Colonic mucosa (tissue), 4 donors: ENCODE measurements at regions not wholly inside any gene's neighbourhood (a gene's known extent, or its start where the extent isn't known, plus 50 kb on each side); places are given as distances from the start of the nearest gene placed in this dataset.

Experiments
- DNase-seq: peaks from one replicate; pipeline ENCODE4 v3.0.0-alpha.2; 2020
- H3K27ac ChIP-seq: fragments of 200-600 bp; one replicate; pipeline ENCODE4 v1.8.0; 2021
- H3K27me3 ChIP-seq: fragments of 200-600 bp; one replicate; pipeline ENCODE4 v1.8.0; 2021
- H3K36me3 ChIP-seq: fragments of 200-600 bp; one replicate; pipeline ENCODE4 v1.8.0; 2021
- H3K4me1 ChIP-seq: fragments of 200-600 bp; one replicate; pipeline ENCODE4 v1.8.0; 2021; ENCODE audit warnings: mild to moderate bottlenecking
- H3K4me3 ChIP-seq: fragments of 200-600 bp; one replicate; pipeline ENCODE4 v1.8.0; 2021
- H3K9ac ChIP-seq, 2 donors: one replicate each; pipeline ENCODE4 v1.7.0; 2013; ENCODE audit warnings: control low read depth in 2 of 2, low read depth in 2 of 2, low read length in 2 of 2
- H3K9me3 ChIP-seq: fragments of 200-600 bp; one replicate; pipeline ENCODE4 v1.8.0; 2021
- CTCF ChIP-seq: fragments of 200-600 bp; IDR thresholded peaks from one replicate; pipeline ENCODE4 v1.8.0; 2022; ENCODE audit warnings: antibody characterized with exemption, mild to moderate bottlenecking
- intact Hi-C: fragments of 100-400 bp; cut with DNase I; formaldehyde crosslinking; loops from one replicate; pipeline ENCODE4 v1.14.1; 2022
- donor health status: healthy.
- donor health status: DM: no; HTN: no; CAD: no.
- donor health status: DM: no; HTN: no; CAD: no.

- Histone ChIP-seq H3K27ac (no peak overlapping the region), H3K9me3 (no peaks in the 10 kb centered on the region), H3K27me3 (no peaks in the 10 kb centered on the region), H3K36me3 (no peaks in the 10 kb centered on the region), H3K4me3 (no peak overlapping the region), H3K9ac (no peak overlapping the region), H3K4me1 (no peaks in the 10 kb centered on the region)
- intact Hi-C loops: no loop called here
- no peak for DNase-seq
- no peak for TF ChIP-seq CTCF
Observed at GRCh38 chr7:52791176-52791700, 244.2 kb upstream of the POM121L12 start.

- no peak overlapping the region for H3K27ac ChIP-seq
- H3K4me1 ChIP-seq: no peaks in the 10 kb centered on the region
- H3K27me3 ChIP-seq: no peaks in the 10 kb centered on the region
- TF ChIP-seq CTCF: no peak
- intact Hi-C loops: no loop called here
- no peak for DNase-seq
- no peak overlapping the region for H3K9ac ChIP-seq
- no peaks in the 10 kb centered on the region for H3K9me3 ChIP-seq
- no peaks in the 10 kb centered on the region for H3K36me3 ChIP-seq
- no peak overlapping the region for H3K4me3 ChIP-seq
Observed at GRCh38 chr7:52786174-52786573, 249.3 kb upstream of the POM121L12 start.

- Histone ChIP-seq H3K36me3 (no peaks in the 10 kb centered on the region), H3K9ac (no peak overlapping the region), H3K27me3 (no peaks in the 10 kb centered on the region), H3K4me1 (no peaks in the 10 kb centered on the region), H3K9me3 (no peaks in the 10 kb centered on the region), H3K27ac (no peak overlapping the region), H3K4me3 (no peak overlapping the region)
- DNase-seq: no peak
- TF ChIP-seq CTCF: no peak
- intact Hi-C loops: no loop called here
Observed at GRCh38 chr7:52782348-52782747, 253.1 kb upstream of the POM121L12 start.

GRCh38 chr7:52781250-52781649 lies 254.2 kb upstream of the POM121L12 start:
- no peak overlapping the region for H3K9ac ChIP-seq
- H3K9me3 ChIP-seq: no peaks in the 10 kb centered on the region
- H3K27me3 ChIP-seq: no peaks in the 10 kb centered on the region
- H3K4me3 ChIP-seq: no peak overlapping the region
- peak; percentile 32 for DNase-seq
- intact Hi-C loops: no loop called here
- no peaks in the 10 kb centered on the region for H3K4me1 ChIP-seq
- no peak for TF ChIP-seq CTCF
- no peaks in the 10 kb centered on the region for H3K36me3 ChIP-seq
- no peak overlapping the region for H3K27ac ChIP-seq

GRCh38 chr7:52779004-52779403 lies 256.4 kb upstream of the POM121L12 start:
- peak; percentile 37 for DNase-seq
- Histone ChIP-seq H3K9ac (no peak overlapping the region), H3K36me3 (no peaks in the 10 kb centered on the region), H3K4me3 (no peak overlapping the region), H3K27me3 (no peaks in the 10 kb centered on the region), H3K27ac (no peak overlapping the region), H3K4me1 (no peaks in the 10 kb centered on the region), H3K9me3 (no peaks in the 10 kb centered on the region)
- intact Hi-C loops: no loop called here
- TF ChIP-seq CTCF: no peak
